ENCODE measurements at regions not wholly inside any gene's neighbourhood (a gene's known extent, or its start where the extent isn't known, plus 50 kb on each side); places are given as distances from the start of the nearest gene placed in this dataset.

- no peak for DNase-seq
These were observed 401.6 kb downstream of the BRD1 start for GRCh38 chr22:49426098-49426497.

GRCh38 chr22:49425356-49425755, 402.3 kb downstream of the BRD1 start:
- DNase-seq: no peak

- DNase-seq: no peak
These were observed 402.8 kb downstream of the BRD1 start for GRCh38 chr22:49424893-49425270.

GRCh38 chr22:49423125-49423650, 404.5 kb downstream of the BRD1 start:
- DNase-seq: no peak

GRCh38 chr22:49422701-49423100, 405.0 kb downstream of the BRD1 start:
- DNase-seq: no peak

- DNase-seq: no peak
These were observed 407.0 kb downstream of the BRD1 start for GRCh38 chr22:49420651-49421050.

- DNase-seq: no peak
These were observed 408.0 kb downstream of the BRD1 start for GRCh38 chr22:49419661-49420060.

- no peak for DNase-seq
These were observed 408.7 kb downstream of the BRD1 start for GRCh38 chr22:49418943-49419342.

GRCh38 chr22:49418341-49418894, 409.3 kb downstream of the BRD1 start:
- DNase-seq: no peak

GRCh38 chr22:49417833-49418232, 409.8 kb downstream of the BRD1 start:
- DNase-seq: no peak

GRCh38 chr22:49417326-49417725, 410.3 kb downstream of the BRD1 start:
- DNase-seq: no peak

- no peak for DNase-seq
These were observed 412.3 kb downstream of the BRD1 start for GRCh38 chr22:49415151-49415951.

- DNase-seq: no peak
These were observed 414.1 kb downstream of the BRD1 start for GRCh38 chr22:49413551-49413950.

- DNase-seq: no peak
These were observed 414.5 kb downstream of the BRD1 start for GRCh38 chr22:49413146-49413545.

- DNase-seq: no peak
These were observed 415.4 kb downstream of the BRD1 start for GRCh38 chr22:49412236-49412635.

GRCh38 chr22:49411236-49411635, 416.4 kb downstream of the BRD1 start:
- no peak for DNase-seq

GRCh38 chr22:49408102-49408836, 419.4 kb downstream of the BRD1 start:
- DNase-seq: no peak

GRCh38 chr22:49406879-49407587, 420.6 kb downstream of the BRD1 start:
- DNase-seq: no peak

- no peak for DNase-seq
These were observed 421.5 kb downstream of the BRD1 start for GRCh38 chr22:49406047-49406650.

GRCh38 chr22:49405590-49405989, 422.1 kb downstream of the BRD1 start:
- DNase-seq: no peak

GRCh38 chr22:49404576-49405241, 423.0 kb downstream of the BRD1 start:
- no peak for DNase-seq

- DNase-seq: no peak
These were observed 423.7 kb downstream of the BRD1 start for GRCh38 chr22:49404020-49404419.
